ENCODE measurements at regions not wholly inside any gene's neighbourhood (a gene's known extent, or its start where the extent isn't known, plus 50 kb on each side); places are given as distances from the start of the nearest gene placed in this dataset.
"Not testable (repeated sequence)": the region's sequence is repeated elsewhere in the genome, so short reads cannot be mapped to it uniquely, and the experiment has no call there.

GRCh38 chr4:141331534-141332358, 111.1 kb downstream of the ZNF330 start:
- Histone ChIP-seq H3K4me3 (ENCODE audit: low read length, poor library complexity, severe bottlenecking) (no peak overlapping the region), H3F3A (ENCODE audit: low read depth) (no peaks in the 10 kb centered on the region), H3K4me1 (ENCODE audit: insufficient read depth, low read length, poor library complexity, severe bottlenecking) (no peaks in the 10 kb centered on the region), H2AFZ (ENCODE audit: low read length) (no peak overlapping the region), H3K9ac (ENCODE audit: low read depth, low read length, poor library complexity, severe bottlenecking) (no peak overlapping the region), H3K9me2 (replicated peaks; ENCODE audit: low read depth, low read length) (no peaks in the 10 kb centered on the region), H3K36me3 (ENCODE audit: insufficient read depth, low read length) (no peaks in the 10 kb centered on the region), H4K20me1 (ENCODE audit: insufficient read depth, low read length, poor library complexity, severe bottlenecking) (no peaks in the 10 kb centered on the region), H3K79me2 (ENCODE audit: insufficient read depth, low read length) (no peaks in the 10 kb centered on the region), H3K4me2 (ENCODE audit: low read depth, low read length, poor library complexity, severe bottlenecking) (no peak overlapping the region), H3K27me3 (ENCODE audit: insufficient read depth, low read length, poor library complexity, severe bottlenecking) (peaks cover 47% of the 10 kb centered on the region), H3K9me3 (ENCODE audit: insufficient read depth, low read depth, low read length) (no peaks in the 10 kb centered on the region)
- TF ChIP-seq EZH2phosphoT487 (IDR thresholded peaks at IDR 0.05; ENCODE audit: borderline replicate concordance) (no peak), CTCF (conservative IDR thresholded peaks at IDR 0.05; ENCODE audit: low read length) (no peak)

GRCh38 chr4:141332359-141333181, 111.9 kb downstream of the ZNF330 start:
- not testable (repeated sequence) for H3K9me3 ChIP-seq (ENCODE audit: insufficient read depth, low read depth, low read length); H3K4me2 ChIP-seq (ENCODE audit: low read depth, low read length, poor library complexity, severe bottlenecking); H3F3A ChIP-seq (ENCODE audit: low read depth); H3K9ac ChIP-seq (ENCODE audit: low read depth, low read length, poor library complexity, severe bottlenecking); H3K79me2 ChIP-seq (ENCODE audit: insufficient read depth, low read length); H4K20me1 ChIP-seq (ENCODE audit: insufficient read depth, low read length, poor library complexity, severe bottlenecking); H3K9me2 ChIP-seq (replicated peaks; ENCODE audit: low read depth, low read length); H3K4me3 ChIP-seq (ENCODE audit: low read length, poor library complexity, severe bottlenecking); H2AFZ ChIP-seq (ENCODE audit: low read length); H3K4me1 ChIP-seq (ENCODE audit: insufficient read depth, low read length, poor library complexity, severe bottlenecking); H3K36me3 ChIP-seq (ENCODE audit: insufficient read depth, low read length)
- peaks cover 38% of the 10 kb centered on the region for H3K27me3 ChIP-seq (ENCODE audit: insufficient read depth, low read length, poor library complexity, severe bottlenecking)

GRCh38 chr4:141333456-141334230, 112.9 kb downstream of the ZNF330 start:
- not testable (repeated sequence) for H3F3A ChIP-seq (ENCODE audit: low read depth); H3K9ac ChIP-seq (ENCODE audit: low read depth, low read length, poor library complexity, severe bottlenecking); H3K9me2 ChIP-seq (replicated peaks; ENCODE audit: low read depth, low read length); H3K4me3 ChIP-seq (ENCODE audit: low read length, poor library complexity, severe bottlenecking); H2AFZ ChIP-seq (ENCODE audit: low read length); H3K4me1 ChIP-seq (ENCODE audit: insufficient read depth, low read length, poor library complexity, severe bottlenecking); H4K20me1 ChIP-seq (ENCODE audit: insufficient read depth, low read length, poor library complexity, severe bottlenecking); H3K36me3 ChIP-seq (ENCODE audit: insufficient read depth, low read length); H3K4me2 ChIP-seq (ENCODE audit: low read depth, low read length, poor library complexity, severe bottlenecking); H3K79me2 ChIP-seq (ENCODE audit: insufficient read depth, low read length); H3K9me3 ChIP-seq (ENCODE audit: insufficient read depth, low read depth, low read length)
- peaks cover 28% of the 10 kb centered on the region for H3K27me3 ChIP-seq (ENCODE audit: insufficient read depth, low read length, poor library complexity, severe bottlenecking)

- H2AFZ ChIP-seq (ENCODE audit: low read length), result no peak overlapping the region
- TF ChIP-seq CTCF (conservative IDR thresholded peaks at IDR 0.05; ENCODE audit: low read length), result no peak
- TF ChIP-seq EZH2phosphoT487 (IDR thresholded peaks at IDR 0.05; ENCODE audit: borderline replicate concordance), result no peak
- no peak overlapping the region for H3K4me3 ChIP-seq (ENCODE audit: low read length, poor library complexity, severe bottlenecking)
- H4K20me1 ChIP-seq (ENCODE audit: insufficient read depth, low read length, poor library complexity, severe bottlenecking), result no peaks in the 10 kb centered on the region
- H3K27me3 ChIP-seq (ENCODE audit: insufficient read depth, low read length, poor library complexity, severe bottlenecking), result peaks cover 22% of the 10 kb centered on the region
- H3F3A ChIP-seq (ENCODE audit: low read depth), result no peaks in the 10 kb centered on the region
- H3K9me3 ChIP-seq (ENCODE audit: insufficient read depth, low read depth, low read length), result no peaks in the 10 kb centered on the region
- H3K9me2 ChIP-seq (replicated peaks; ENCODE audit: low read depth, low read length), result no peaks in the 10 kb centered on the region
- no peak overlapping the region for H3K4me2 ChIP-seq (ENCODE audit: low read depth, low read length, poor library complexity, severe bottlenecking)
- no peaks in the 10 kb centered on the region for H3K4me1 ChIP-seq (ENCODE audit: insufficient read depth, low read length, poor library complexity, severe bottlenecking)
- no peaks in the 10 kb centered on the region for H3K36me3 ChIP-seq (ENCODE audit: insufficient read depth, low read length)
- H3K9ac ChIP-seq (ENCODE audit: low read depth, low read length, poor library complexity, severe bottlenecking), result no peak overlapping the region
- no peaks in the 10 kb centered on the region for H3K79me2 ChIP-seq (ENCODE audit: insufficient read depth, low read length)
These were observed 114.5 kb downstream of the ZNF330 start for GRCh38 chr4:141335166-141335565.

Data from Loucy (cell line).